Stimulated activated CD4-positive, alpha-beta T cell treated with anti-CD3 and anti-CD28 coated beads, TNF-alpha, amount 100 ng/mL, for 4 hours (primary cell): ENCODE measurements at regions not wholly inside any gene's neighbourhood (a gene's known extent, or its start where the extent isn't known, plus 50 kb on each side); places are given as distances from the start of the nearest gene placed in this dataset.

Experiments
- DNase-seq, 3 experiments: peaks; one replicate each; pipeline ENCODE4 v3.0.0-alpha.2; 2020; ENCODE audit warnings: low read depth in 3 of 3

DNA sequence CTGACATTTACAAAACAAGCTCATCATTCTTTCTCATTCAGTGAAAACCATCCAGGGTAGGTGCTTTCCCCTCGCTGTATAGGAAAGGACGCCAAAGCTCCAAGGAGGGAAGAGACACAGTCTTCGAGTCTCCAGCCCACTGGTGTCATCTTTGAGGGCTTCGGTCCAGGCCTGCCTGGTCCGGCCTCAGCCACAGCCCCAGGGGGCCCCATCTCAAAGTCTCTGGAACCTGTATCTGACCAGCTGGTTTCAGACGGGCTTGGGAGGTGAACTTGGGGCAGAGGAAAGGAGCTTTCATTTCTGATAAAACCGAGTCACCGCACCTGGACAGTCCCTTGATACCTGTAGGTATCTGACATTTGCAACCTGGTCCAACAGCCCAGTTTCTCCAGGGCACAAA is 229.5 kb upstream of the RTL1 start:
- no peak for DNase-seq

DNA sequence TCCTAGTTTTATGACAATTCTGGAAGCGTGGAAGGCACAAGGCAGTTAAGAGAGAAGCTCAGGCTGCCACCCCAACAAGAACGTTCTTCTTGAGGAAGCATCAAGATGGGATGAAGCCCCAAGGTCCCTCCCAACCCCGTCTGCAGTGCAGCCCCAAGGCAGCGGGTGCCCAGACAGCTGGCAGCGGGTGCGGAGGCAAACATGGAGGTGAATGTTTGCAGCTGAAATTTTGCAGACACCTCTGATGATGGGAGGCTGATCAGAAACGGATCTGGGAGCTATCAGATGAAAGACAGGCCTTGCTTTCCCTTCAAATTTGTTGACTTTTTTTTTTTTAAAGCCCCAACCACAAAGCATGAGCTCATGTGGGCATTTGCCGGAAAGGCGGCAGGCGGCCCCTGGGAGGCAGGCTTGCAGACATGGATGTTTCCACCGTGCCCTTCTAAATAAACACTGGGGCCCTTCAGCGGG is 230.7 kb upstream of the RTL1 start:
- no peak for DNase-seq

- no peak for DNase-seq
These were observed 231.4 kb upstream of the RTL1 start for GRCh38 chr14:101134851-101135433.

DNA sequence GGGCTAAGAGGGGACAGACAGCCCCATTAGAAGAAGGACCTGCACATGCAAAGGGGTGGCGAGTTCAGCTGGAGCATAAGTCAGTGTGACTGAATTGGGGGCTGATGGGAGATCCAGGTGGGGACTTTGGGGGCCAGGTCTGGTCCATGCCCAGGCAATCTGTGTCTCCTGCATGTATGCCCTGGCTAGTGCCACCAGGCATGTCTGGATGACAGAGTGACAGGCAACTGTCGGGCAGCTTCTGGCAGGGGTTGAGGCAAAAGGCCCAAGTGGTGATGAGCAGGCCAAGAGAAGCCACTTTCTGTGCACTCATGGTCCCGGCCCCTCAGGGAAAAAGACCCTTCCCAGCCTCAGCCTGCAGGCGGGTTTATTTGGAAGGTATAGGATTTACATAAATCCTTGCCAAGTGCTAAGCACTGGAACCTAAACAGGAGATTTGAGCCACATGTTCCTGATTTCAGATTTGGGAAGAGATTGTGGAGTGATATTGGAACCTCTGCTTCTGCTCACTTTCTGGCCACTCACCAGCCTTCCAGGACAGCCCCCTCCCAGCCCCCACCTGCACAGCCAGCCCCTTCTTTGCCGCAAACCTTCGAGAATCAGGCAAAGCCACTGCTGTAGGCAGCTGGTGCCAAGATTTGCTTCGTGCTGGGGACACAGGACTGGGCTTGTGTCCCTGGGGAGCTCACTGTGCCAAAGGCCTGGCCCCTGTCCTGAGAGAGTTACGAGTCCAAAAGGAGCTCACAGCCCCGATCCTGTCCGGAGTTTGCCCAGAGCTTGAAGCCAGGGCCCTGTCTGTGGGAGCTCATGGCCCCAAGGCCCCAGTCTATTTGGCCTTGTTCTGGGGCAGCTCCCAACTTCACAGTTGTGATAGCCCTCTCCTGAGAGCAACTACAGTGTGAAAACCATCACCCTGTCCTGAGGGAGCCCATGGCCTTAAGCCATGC is 232.5 kb upstream of the RTL1 start:
- no peak for DNase-seq

DNA sequence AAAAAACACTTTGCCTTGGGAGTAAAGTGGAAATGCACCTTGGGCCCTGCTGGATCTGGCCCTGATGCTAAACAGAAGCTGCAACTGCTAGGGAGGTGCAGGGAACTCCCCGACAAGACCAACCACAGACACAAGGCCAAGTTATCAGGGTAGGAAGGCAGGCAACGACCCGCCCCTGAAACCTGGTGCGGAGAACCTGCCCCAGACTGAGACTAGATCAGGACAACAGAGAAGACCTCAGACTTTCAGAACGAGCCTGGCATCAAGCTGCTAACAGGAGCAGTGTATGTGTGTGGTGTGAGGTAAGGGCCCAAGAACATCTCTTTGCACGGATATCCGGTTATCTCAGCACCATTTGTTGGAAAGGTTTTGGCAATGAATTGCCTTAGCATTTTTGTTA is 233.7 kb upstream of the RTL1 start:
- no peak for DNase-seq

- DNase-seq = no peak
These were observed 244.3 kb upstream of the RTL1 start for GRCh38 chr14:101147848-101148247.

DNA sequence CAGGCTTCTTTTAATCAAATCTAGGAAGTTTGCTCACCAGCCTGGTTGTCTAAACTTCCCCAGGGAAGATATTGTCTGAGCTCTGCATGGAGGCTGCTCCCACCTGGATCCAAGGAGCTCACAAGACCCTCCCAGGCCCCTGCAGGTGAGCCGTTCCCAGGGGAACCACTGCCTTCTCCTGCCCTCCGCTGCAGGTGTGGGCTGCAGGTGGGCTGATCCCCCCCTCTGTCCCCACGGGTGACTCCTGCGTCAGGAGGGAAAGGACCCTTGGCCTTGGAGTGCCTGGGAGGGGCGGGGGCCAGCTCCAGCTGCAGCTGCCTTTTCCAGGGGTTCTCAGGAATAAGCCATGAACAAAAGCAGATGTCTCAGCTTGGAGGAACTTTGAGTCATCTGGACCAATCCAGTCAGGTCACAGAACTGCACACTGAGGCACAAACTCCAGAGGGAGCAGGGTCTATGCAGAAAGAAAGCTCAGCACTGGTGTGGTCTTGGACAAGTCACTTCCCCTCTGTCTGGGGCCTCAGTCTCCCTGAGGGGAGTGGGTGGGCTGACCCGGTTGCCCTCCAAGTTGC is 246.6 kb upstream of the RTL1 start:
- DNase-seq = no peak

- DNase-seq = no peak
These were observed 247.9 kb upstream of the RTL1 start for GRCh38 chr14:101151226-101151926.

DNA sequence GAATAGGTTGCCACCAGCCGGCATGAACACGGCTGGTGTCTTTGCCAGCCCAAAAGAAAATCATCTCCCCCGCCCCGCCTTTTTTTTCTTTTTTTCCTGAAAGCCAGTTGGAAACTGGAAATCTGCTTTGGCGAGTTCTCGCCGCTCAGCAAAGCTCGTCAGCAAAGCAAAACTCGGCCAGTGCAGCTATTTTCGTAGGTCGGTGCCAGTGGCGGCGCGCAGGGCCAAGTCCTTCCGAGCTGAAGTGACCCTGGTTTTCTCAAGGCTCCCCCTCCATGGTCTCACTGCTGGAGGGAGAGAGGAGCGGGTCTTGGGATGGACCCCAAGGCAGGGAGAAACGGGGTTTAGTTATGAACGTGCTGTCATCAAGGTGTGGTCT is 248.4 kb upstream of the RTL1 start:
- no peak for DNase-seq

DNA sequence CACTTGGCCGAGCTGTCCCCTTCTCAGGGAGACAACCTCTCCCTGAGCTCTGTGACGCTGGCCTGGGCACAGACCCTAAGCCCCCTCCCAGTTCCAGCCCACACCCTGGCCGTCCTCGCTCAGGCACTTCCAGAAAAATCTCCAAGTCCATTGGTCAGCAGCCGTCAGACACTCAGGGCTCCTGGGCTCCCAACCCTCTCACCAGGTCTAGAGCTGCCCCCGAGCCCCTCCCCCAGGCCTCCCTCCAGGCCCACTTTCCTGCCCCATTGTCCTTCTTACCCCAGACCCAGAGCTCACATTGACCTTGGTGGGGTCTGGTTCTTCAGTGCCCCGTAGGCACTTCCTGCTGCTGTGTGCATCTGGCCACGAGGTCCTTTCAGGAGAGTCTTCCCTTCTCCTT is 249.3 kb upstream of the RTL1 start:
- DNase-seq = no peak

- DNase-seq = no peak
These were observed 250.2 kb upstream of the RTL1 start for GRCh38 chr14:101153691-101154090.

- no peak for DNase-seq
These were observed 252.1 kb upstream of the RTL1 start for GRCh38 chr14:101155575-101155974.

- DNase-seq = no peak
These were observed 263.9 kb upstream of the RTL1 start for GRCh38 chr14:101167428-101167827.

DNA sequence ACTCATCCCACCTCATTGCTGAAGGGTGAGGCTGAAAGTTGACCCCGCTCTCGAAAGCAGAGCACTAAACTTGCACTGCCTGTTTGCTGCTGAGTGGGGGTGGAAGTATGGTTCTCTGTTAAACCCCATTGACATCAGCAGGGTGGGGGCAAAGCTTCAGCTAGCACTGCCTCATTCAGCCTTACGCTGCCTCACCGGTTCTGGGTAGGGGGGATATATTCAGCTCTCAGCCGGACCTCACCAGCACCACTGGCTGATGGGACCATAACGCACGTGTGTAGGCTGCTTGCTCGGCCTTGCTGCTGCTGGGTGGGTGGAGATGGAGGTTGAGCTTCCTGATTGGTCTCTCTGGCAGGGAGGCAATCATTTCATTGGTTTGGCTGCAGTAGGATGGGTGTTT is 265.7 kb upstream of the RTL1 start:
- no peak for DNase-seq

GRCh38 chr14:101171650-101172049 is 268.1 kb upstream of the RTL1 start:
- DNase-seq = no peak

- DNase-seq = no peak
These were observed 270.4 kb upstream of the RTL1 start for GRCh38 chr14:101173698-101174521.

DNA sequence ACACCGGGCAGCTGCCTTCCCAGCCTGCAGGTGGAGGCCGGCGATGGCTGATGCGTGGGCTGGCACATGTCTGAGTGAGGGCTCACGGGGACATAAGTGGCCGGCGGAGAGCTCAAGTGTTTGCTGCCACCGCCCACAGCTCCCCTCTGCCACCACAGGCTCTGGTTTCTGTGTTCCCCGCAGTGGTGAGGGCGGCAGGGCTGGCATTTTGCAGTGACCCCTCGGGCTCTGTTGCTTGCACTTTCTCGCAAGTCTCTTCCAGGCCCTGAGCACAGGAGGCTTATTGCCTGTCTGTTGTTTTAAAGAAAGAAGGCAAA is 271.0 kb upstream of the RTL1 start:
- DNase-seq = no peak

GRCh38 chr14:101174980-101175606 is 271.6 kb upstream of the RTL1 start:
- no peak for DNase-seq

- no peak for DNase-seq
These were observed 272.4 kb upstream of the RTL1 start for GRCh38 chr14:101175731-101176534.

- no peak for DNase-seq
These were observed 273.1 kb upstream of the RTL1 start for GRCh38 chr14:101176535-101177205.
